ENCODE measurements at regions not wholly inside any gene's neighbourhood (a gene's known extent, or its start where the extent isn't known, plus 50 kb on each side); places are given as distances from the start of the nearest gene placed in this dataset.

DNA sequence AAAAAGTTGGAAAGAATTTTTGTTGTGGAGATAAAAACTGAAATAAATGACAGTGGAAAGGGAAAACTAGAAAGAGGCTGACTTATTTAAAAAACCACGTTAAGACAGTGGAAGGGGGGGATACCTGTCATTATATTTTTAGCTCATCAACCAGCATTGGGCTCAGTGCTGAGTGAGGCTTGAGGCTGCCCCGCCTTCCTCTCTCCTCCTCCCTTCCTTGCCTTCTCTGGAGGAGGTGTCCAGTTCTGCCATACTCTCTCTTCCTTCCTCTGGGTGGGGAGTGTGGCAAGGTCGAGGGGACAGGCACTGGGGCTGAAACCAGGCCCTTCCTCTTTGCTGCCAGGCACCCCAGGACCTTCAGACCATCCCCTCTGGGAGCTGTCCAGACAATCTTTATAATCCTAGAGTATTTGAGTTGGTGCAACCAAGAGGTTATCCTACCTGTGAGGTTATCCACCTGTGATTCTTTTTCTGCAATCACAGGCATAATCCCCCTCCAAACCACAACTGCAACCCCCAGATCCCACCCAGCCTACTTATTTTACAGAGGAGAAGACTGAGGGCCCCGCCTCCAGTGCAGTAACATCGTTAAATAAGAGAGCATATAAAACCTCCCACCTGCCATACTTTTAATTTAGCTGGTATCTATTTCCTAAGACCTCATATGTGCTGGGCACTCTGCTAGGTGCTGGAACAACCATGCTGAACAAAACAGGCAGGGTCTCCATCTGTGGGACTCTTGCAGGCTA lies 578.5 kb downstream of the BUD13 start:
- Histone ChIP-seq H3K4me1 (peaks cover 0 to 12% (median 9%) of the 10 kb centered on the region in 4 donors), H3K9me3 (no peaks in the 10 kb centered on the region), H3K27ac (no peak overlapping the region), H3K27me3 (peaks cover 0 to 22% of the 10 kb centered on the region in 2 donors), H3K4me3 (peak overlapping the region in 1 of 2 donors; percentile 52), H3K36me3 (no peaks in the 10 kb centered on the region)
- no peak for DNase-seq
- intact Hi-C loops (cut with DNase I; ENCODE audit: low total_unique reads), result no loop called here
- TF ChIP-seq, protein P1, sequence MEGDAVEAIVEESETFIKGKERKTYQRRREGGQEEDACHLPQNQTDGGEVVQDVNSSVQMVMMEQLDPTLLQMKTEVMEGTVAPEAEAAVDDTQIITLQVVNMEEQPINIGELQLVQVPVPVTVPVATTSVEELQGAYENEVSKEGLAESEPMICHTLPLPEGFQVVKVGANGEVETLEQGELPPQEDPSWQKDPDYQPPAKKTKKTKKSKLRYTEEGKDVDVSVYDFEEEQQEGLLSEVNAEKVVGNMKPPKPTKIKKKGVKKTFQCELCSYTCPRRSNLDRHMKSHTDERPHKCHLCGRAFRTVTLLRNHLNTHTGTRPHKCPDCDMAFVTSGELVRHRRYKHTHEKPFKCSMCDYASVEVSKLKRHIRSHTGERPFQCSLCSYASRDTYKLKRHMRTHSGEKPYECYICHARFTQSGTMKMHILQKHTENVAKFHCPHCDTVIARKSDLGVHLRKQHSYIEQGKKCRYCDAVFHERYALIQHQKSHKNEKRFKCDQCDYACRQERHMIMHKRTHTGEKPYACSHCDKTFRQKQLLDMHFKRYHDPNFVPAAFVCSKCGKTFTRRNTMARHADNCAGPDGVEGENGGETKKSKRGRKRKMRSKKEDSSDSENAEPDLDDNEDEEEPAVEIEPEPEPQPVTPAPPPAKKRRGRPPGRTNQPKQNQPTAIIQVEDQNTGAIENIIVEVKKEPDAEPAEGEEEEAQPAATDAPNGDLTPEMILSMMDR (IDR thresholded peaks at IDR 0.05), result no peak

DNA sequence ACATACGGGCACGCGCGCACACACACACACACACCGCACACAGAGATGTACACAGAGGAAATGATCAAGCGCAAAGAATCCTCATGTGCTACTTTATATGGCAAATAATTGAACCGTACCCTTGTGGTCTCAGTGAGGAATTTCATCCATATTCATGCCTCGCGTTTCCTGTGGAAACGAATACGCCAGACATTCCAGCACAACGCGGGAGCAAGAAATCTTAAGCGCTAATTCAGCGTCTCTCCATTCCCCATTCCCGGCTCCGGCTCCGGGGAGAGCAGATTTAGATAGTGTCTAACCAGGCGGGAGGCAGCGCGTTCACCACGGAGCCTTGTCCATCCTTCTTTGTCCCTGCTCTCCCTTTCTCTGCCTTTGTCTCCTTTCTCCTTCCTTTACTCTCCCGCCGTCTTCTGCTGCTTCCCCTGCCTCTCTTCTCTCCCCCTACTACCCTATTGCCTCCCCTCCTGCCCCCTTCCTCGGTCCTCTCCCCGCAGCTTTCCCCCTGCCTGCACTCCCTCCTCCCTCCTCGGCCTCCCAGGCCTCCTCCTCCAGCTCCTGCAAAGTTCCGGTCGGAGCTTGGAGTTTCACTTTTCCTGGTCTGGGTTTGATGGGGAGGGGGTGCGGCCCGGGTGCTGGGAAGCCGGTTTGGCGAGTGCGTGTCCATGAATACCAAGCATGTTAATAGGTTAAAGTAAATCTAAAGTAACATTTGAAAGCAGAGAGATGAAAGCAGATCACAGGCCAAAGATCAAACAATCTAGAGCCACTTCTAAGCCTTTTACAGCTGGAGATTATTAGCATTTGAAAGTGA lies 579.3 kb downstream of the BUD13 start:
- H3K4me1 ChIP-seq, result peaks cover 0 to 12% (median 9%) of the 10 kb centered on the region in 4 donors
- no peaks in the 10 kb centered on the region for H3K36me3 ChIP-seq
- H3K27ac ChIP-seq, result no peak overlapping the region
- intact Hi-C loops (cut with DNase I; ENCODE audit: low total_unique reads), result no loop called here
- no peaks in the 10 kb centered on the region for H3K9me3 ChIP-seq
- TF ChIP-seq, protein P1 (IDR thresholded peaks at IDR 0.05), result no peak
- DNase-seq, result no peak
- H3K4me3 ChIP-seq, result peak overlapping the region; percentile 45 to 52
- H3K27me3 ChIP-seq, result peaks cover 0 to 16% of the 10 kb centered on the region in 2 donors

DNA sequence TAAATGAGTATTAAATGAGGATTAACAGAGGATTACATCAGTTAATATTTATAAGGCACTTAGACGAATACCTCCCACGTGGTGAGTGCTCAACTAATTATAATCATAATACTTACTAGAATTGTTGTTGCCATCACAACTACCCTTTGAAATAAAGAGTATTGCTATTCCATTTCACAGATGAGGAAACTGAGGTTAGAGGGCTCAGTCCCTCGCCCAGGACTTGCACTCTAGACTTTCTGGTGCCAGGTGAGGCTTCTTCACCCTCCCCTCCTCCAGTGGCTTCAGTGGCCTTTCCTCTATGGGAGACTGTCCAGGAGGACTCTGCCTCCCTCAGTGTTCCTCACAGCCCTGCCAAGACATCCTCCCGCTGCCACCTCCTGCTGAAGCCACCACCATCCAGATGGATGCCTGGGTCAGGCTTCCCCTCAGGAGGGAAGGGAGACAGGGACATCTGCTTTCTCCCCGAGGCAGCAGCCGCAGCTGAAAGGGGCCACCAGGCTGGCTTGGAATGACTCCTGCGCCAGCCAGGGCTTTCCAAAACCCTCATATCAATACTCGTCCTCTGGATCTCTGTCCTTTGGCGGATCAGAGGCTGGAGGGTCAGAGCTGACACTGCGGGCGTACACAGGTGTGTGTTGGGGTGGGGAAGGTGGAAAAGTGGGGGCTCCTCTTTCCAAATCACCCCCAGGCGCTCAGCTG lies 580.1 kb downstream of the BUD13 start:
- TF ChIP-seq, protein P1 (IDR thresholded peaks at IDR 0.05), result no peak
- Histone ChIP-seq H3K4me1 (peaks cover 0 to 12% (median 9%) of the 10 kb centered on the region in 4 donors), H3K27ac (no peak overlapping the region), H3K9me3 (no peaks in the 10 kb centered on the region), H3K27me3 (peaks cover 0 to 19% of the 10 kb centered on the region in 2 donors), H3K4me3 (peak overlapping the region; percentile 45 to 52), H3K36me3 (no peaks in the 10 kb centered on the region)
- intact Hi-C loops (cut with DNase I; ENCODE audit: low total_unique reads), result no loop called here
- no peak for DNase-seq

DNA sequence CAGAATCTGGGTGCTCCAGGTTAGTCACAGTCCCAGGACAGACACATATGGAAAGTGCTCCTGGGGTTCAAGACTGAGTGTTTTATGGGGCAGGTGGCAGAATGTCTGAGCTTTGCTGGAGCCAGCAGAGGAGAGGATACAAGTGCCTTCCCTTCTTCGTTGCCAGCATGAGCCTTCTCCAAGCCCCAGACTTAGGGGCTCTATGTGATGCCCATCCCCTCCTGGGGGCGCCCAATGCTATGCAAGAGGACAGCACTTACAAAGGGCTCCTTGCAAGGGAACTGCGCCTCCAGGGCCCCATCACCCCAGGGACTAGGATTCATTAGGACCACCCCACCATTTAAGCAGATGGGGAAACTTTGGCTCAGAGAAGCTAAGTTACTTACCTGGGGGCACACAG lies 581.9 kb downstream of the BUD13 start:
- Histone ChIP-seq H3K36me3 (no peaks in the 10 kb centered on the region), H3K4me1 (peaks cover 0 to 12% (median 9%) of the 10 kb centered on the region in 4 donors), H3K4me3 (no peak overlapping the region), H3K9me3 (no peaks in the 10 kb centered on the region), H3K27me3 (peaks cover 0 to 15% of the 10 kb centered on the region in 2 donors), H3K27ac (no peak overlapping the region)
- no peak for DNase-seq
- intact Hi-C loops (cut with DNase I; ENCODE audit: low total_unique reads), result no loop called here
- TF ChIP-seq, protein P1 (IDR thresholded peaks at IDR 0.05), result no peak

DNA sequence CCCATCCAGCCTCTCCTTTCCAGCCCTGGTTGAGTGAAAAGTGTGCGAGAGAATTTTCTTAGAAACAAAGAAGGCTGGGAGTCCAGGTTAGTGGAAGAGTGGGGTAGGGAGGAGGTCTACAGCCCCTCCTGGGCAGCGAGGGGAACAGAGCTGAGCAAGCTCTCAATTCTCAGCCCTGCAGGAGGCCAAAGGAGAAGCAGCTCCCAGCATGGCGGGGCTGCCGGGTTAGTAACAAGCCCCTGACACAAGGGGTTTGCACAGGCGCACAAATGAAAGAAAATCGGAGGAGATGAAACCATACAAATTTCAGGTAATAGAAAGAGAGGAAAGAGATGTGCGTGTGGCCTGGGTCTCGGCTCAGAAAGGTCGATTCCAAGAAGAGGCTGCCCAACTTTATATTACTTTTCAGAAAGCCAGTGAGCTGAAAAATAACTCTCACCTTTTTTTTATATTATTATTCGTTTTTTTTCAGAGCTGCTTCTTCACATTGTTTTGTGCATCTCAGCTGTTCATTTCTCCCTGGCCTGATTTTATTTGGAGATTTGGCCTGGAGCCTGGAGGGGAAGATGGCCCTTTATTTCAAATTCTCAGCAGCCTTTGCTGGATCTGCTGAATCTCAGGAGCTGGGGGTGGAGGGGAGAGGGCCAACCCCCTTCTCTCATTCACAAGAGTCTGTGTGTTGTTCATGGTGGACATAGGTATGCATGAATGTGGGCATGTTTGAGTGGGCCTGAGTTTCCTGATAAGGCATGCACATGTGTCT lies 583.2 kb downstream of the BUD13 start:
- Histone ChIP-seq H3K9me3 (no peaks in the 10 kb centered on the region), H3K4me3 (no peak overlapping the region), H3K4me1 (peaks cover 0 to 12% (median 9%) of the 10 kb centered on the region in 4 donors), H3K36me3 (no peaks in the 10 kb centered on the region), H3K27ac (no peak overlapping the region), H3K27me3 (peaks cover 0 to 15% of the 10 kb centered on the region in 2 donors)
- intact Hi-C loops (cut with DNase I; ENCODE audit: low total_unique reads), result no loop called here
- DNase-seq, result no peak
- TF ChIP-seq, protein P1 (IDR thresholded peaks at IDR 0.05), result no peak
